Activated naive CD4-positive, alpha-beta T cell treated with anti-CD3 and anti-CD28 coated beads, Interleukin-2, amount 10 ng/mL, durations not matched to agents 7 days and 5 days (primary cell): ENCODE measurements at regions not wholly inside any gene's neighbourhood (a gene's known extent, or its start where the extent isn't known, plus 50 kb on each side); places are given as distances from the start of the nearest gene placed in this dataset.
"Not testable (repeated sequence)": the region's sequence is repeated elsewhere in the genome, so short reads cannot be mapped to it uniquely, and the experiment has no call there.

Experiments used
- CTCF ChIA-PET: fragments of 350-600 bp; sonication (Branson Sonifier 250); formaldehyde crosslinking; loops from one replicate; lab custom pipeline; 2021; ENCODE audit warnings: antibody characterized with exemption; lab: Charles Lee
- DNase-seq: peaks from one replicate; pipeline ENCODE4 v3.0.0-alpha.2; 2020
- H3K27ac Mint-ChIP-seq: one replicate; pipeline ENCODE4 v1.8.0; 2021; ENCODE audit warnings: mild to moderate bottlenecking, moderate library complexity, mixed read lengths
- H3K27me3 Mint-ChIP-seq: one replicate; pipeline ENCODE4 v1.8.0; 2021; ENCODE audit warnings: mild to moderate bottlenecking, mixed read lengths
- H3K36me3 Mint-ChIP-seq: one replicate; pipeline ENCODE4 v1.8.0; 2021; ENCODE audit warnings: mixed read lengths
- H3K4me1 Mint-ChIP-seq: one replicate; pipeline ENCODE4 v1.8.0; 2021; ENCODE audit warnings: mixed read lengths
- H3K4me3 Mint-ChIP-seq: one replicate; pipeline ENCODE4 v1.8.0; 2021; ENCODE audit warnings: mild to moderate bottlenecking, moderate library complexity, mixed read lengths
- H3K9me3 Mint-ChIP-seq: one replicate; pipeline ENCODE4 v1.8.0; 2021; ENCODE audit warnings: mixed read lengths

GRCh38 chr6:72457738-72458137 is 164.1 kb upstream of the KCNQ5 start:
- H3K4me3 Mint-ChIP-seq = no peak overlapping the region
- no peaks in the 10 kb centered on the region for H3K36me3 Mint-ChIP-seq
- no peaks in the 10 kb centered on the region for H3K4me1 Mint-ChIP-seq
- H3K27ac Mint-ChIP-seq = no peak overlapping the region
- no peaks in the 10 kb centered on the region for H3K9me3 Mint-ChIP-seq
- H3K27me3 Mint-ChIP-seq = no peaks in the 10 kb centered on the region
- no peak for DNase-seq
- CTCF ChIA-PET = no interaction called here

- DNase-seq = no peak
- Mint-ChIP-seq H3K36me3 (no peaks in the 10 kb centered on the region), H3K4me3 (no peak overlapping the region), H3K9me3 (no peaks in the 10 kb centered on the region), H3K27ac (no peak overlapping the region), H3K27me3 (no peaks in the 10 kb centered on the region), H3K4me1 (no peaks in the 10 kb centered on the region)
- CTCF ChIA-PET = no interaction called here
Observed at GRCh38 chr6:72458521-72458920, 163.3 kb upstream of the KCNQ5 start.

- no peaks in the 10 kb centered on the region for H3K9me3 Mint-ChIP-seq
- CTCF ChIA-PET = no interaction called here
- no peaks in the 10 kb centered on the region for H3K36me3 Mint-ChIP-seq
Observed at GRCh38 chr6:72461144-72461543, 160.7 kb upstream of the KCNQ5 start.

GRCh38 chr6:72464246-72464645 is 157.6 kb upstream of the KCNQ5 start:
- no peak for DNase-seq
- H3K9me3 Mint-ChIP-seq = no peaks in the 10 kb centered on the region
- H3K27ac Mint-ChIP-seq = no peak overlapping the region
- no peak overlapping the region for H3K4me3 Mint-ChIP-seq
- CTCF ChIA-PET = no interaction called here
- no peaks in the 10 kb centered on the region for H3K36me3 Mint-ChIP-seq
- no peaks in the 10 kb centered on the region for H3K27me3 Mint-ChIP-seq
- H3K4me1 Mint-ChIP-seq = no peaks in the 10 kb centered on the region

More at GRCh38 chr6:72461144-72461543, 160.7 kb upstream of the KCNQ5 start:
- DNase-seq = no peak
- no peak overlapping the region for H3K4me3 Mint-ChIP-seq
- H3K27me3 Mint-ChIP-seq = no peaks in the 10 kb centered on the region
- H3K4me1 Mint-ChIP-seq = no peaks in the 10 kb centered on the region
- no peak overlapping the region for H3K27ac Mint-ChIP-seq

GRCh38 chr6:72464791-72465691 is 156.8 kb upstream of the KCNQ5 start:
- Mint-ChIP-seq H3K27ac (no peak overlapping the region), H3K36me3 (no peaks in the 10 kb centered on the region), H3K4me1 (no peaks in the 10 kb centered on the region), H3K4me3 (no peak overlapping the region), H3K27me3 (no peaks in the 10 kb centered on the region), H3K9me3 (no peaks in the 10 kb centered on the region)
- DNase-seq = no peak
- CTCF ChIA-PET = no interaction called here

- Mint-ChIP-seq H3K27me3 (no peaks in the 10 kb centered on the region), H3K9me3 (no peaks in the 10 kb centered on the region), H3K27ac (no peak overlapping the region), H3K4me3 (no peak overlapping the region), H3K36me3 (no peaks in the 10 kb centered on the region), H3K4me1 (no peaks in the 10 kb centered on the region)
- no peak for DNase-seq
- CTCF ChIA-PET = no interaction called here
Observed at GRCh38 chr6:72466471-72466870, 155.4 kb upstream of the KCNQ5 start.

GRCh38 chr6:72466971-72467566 is 154.8 kb upstream of the KCNQ5 start:
- CTCF ChIA-PET = no interaction called here
- no peak for DNase-seq
- Mint-ChIP-seq H3K4me3 (no peak overlapping the region), H3K27ac (no peak overlapping the region), H3K9me3 (no peaks in the 10 kb centered on the region), H3K36me3 (no peaks in the 10 kb centered on the region), H3K4me1 (no peaks in the 10 kb centered on the region), H3K27me3 (no peaks in the 10 kb centered on the region)

GRCh38 chr6:72469406-72469983 is 152.4 kb upstream of the KCNQ5 start:
- CTCF ChIA-PET, H3K36me3 Mint-ChIP-seq, H3K4me3 Mint-ChIP-seq, H3K27me3 Mint-ChIP-seq, H3K27ac Mint-ChIP-seq, DNase-seq, H3K9me3 Mint-ChIP-seq, H3K4me1 Mint-ChIP-seq: not testable (repeated sequence)

- DNase-seq = no peak
- Mint-ChIP-seq H3K36me3 (no peaks in the 10 kb centered on the region), H3K27me3 (no peaks in the 10 kb centered on the region), H3K4me3 (no peak overlapping the region), H3K27ac (no peak overlapping the region), H3K9me3 (no peaks in the 10 kb centered on the region), H3K4me1 (no peaks in the 10 kb centered on the region)
- CTCF ChIA-PET = no interaction called here
Observed at GRCh38 chr6:72476051-72476450, 145.8 kb upstream of the KCNQ5 start.

- no peaks in the 10 kb centered on the region for H3K4me1 Mint-ChIP-seq
- no peak overlapping the region for H3K4me3 Mint-ChIP-seq
- no peaks in the 10 kb centered on the region for H3K9me3 Mint-ChIP-seq
- H3K27me3 Mint-ChIP-seq = no peaks in the 10 kb centered on the region
- H3K36me3 Mint-ChIP-seq = no peaks in the 10 kb centered on the region
- no peak for DNase-seq
- CTCF ChIA-PET = interaction anchor here (1.0 kb wide), 1 partner anchor 140 kb away, joined by 3 read pairs; no protein-coding TSS in a partner anchor
- H3K27ac Mint-ChIP-seq = no peak overlapping the region
Observed at GRCh38 chr6:72476646-72477045, 145.2 kb upstream of the KCNQ5 start.

GRCh38 chr6:72495441-72495840 is 126.4 kb upstream of the KCNQ5 start:
- Mint-ChIP-seq H3K36me3 (no peaks in the 10 kb centered on the region), H3K4me1 (no peaks in the 10 kb centered on the region), H3K9me3 (no peaks in the 10 kb centered on the region), H3K27me3 (no peaks in the 10 kb centered on the region), H3K27ac (no peak overlapping the region), H3K4me3 (no peak overlapping the region)
- CTCF ChIA-PET = no interaction called here
- DNase-seq = no peak

GRCh38 chr6:72497186-72497585 is 124.7 kb upstream of the KCNQ5 start:
- no peaks in the 10 kb centered on the region for H3K27me3 Mint-ChIP-seq
- no peaks in the 10 kb centered on the region for H3K4me1 Mint-ChIP-seq
- no peak for DNase-seq
- H3K9me3 Mint-ChIP-seq = no peaks in the 10 kb centered on the region
- no peak overlapping the region for H3K4me3 Mint-ChIP-seq
- H3K27ac Mint-ChIP-seq = no peak overlapping the region
- H3K36me3 Mint-ChIP-seq = no peaks in the 10 kb centered on the region
- CTCF ChIA-PET = no interaction called here

- DNase-seq = no peak
- CTCF ChIA-PET = no interaction called here
- Mint-ChIP-seq H3K9me3 (no peaks in the 10 kb centered on the region), H3K27ac (no peak overlapping the region), H3K4me3 (no peak overlapping the region), H3K36me3 (no peaks in the 10 kb centered on the region), H3K4me1 (no peaks in the 10 kb centered on the region), H3K27me3 (no peaks in the 10 kb centered on the region)
Observed at GRCh38 chr6:72500669-72501068, 121.2 kb upstream of the KCNQ5 start.

GRCh38 chr6:72504406-72504805 is 117.5 kb upstream of the KCNQ5 start:
- CTCF ChIA-PET = no interaction called here
- no peaks in the 10 kb centered on the region for H3K36me3 Mint-ChIP-seq
- H3K4me3 Mint-ChIP-seq = no peak overlapping the region
- no peak for DNase-seq
- no peaks in the 10 kb centered on the region for H3K27me3 Mint-ChIP-seq
- no peaks in the 10 kb centered on the region for H3K4me1 Mint-ChIP-seq
- no peaks in the 10 kb centered on the region for H3K9me3 Mint-ChIP-seq
- no peak overlapping the region for H3K27ac Mint-ChIP-seq

GRCh38 chr6:72505446-72505845 is 116.4 kb upstream of the KCNQ5 start:
- no peaks in the 10 kb centered on the region for H3K9me3 Mint-ChIP-seq
- DNase-seq = no peak
- H3K27ac Mint-ChIP-seq = no peak overlapping the region
- CTCF ChIA-PET = no interaction called here
- H3K4me1 Mint-ChIP-seq = no peaks in the 10 kb centered on the region
- H3K27me3 Mint-ChIP-seq = no peaks in the 10 kb centered on the region
- H3K36me3 Mint-ChIP-seq = no peaks in the 10 kb centered on the region
- no peak overlapping the region for H3K4me3 Mint-ChIP-seq
